GM21529 (cell line): ENCODE measurements at regions not wholly inside any gene's neighbourhood (a gene's known extent, or its start where the extent isn't known, plus 50 kb on each side); places are given as distances from the start of the nearest gene placed in this dataset.
"Not testable (repeated sequence)": the region's sequence is repeated elsewhere in the genome, so short reads cannot be mapped to it uniquely, and the experiment has no call there.

Experiments
- ATAC-seq: cut with Tn5 transposase; IDR thresholded peaks from one replicate; pipeline ENCODE4 v1.9.1; 2021; ENCODE audit not compliant: unreplicated experiment

- no peak for ATAC-seq
Observed at GRCh38 chrX:102784550-102784949, 64.0 kb downstream of the GPRASP3 start.

GRCh38 chrX:102787283-102787682 lies 66.7 kb downstream of the GPRASP3 start:
- ATAC-seq = no peak

- no peak for ATAC-seq
Observed at GRCh38 chrX:102808336-102808735, 87.8 kb downstream of the GPRASP3 start.

- ATAC-seq = not testable (repeated sequence)
Observed at GRCh38 chrX:102818269-102818668, 97.7 kb downstream of the GPRASP3 start.

- no peak for ATAC-seq
Observed at GRCh38 chrX:102832661-102833060, 104.4 kb upstream of the RAB40AL start.

- ATAC-seq = no peak
Observed at GRCh38 chrX:102833136-102833535, 103.9 kb upstream of the RAB40AL start.

DNA sequence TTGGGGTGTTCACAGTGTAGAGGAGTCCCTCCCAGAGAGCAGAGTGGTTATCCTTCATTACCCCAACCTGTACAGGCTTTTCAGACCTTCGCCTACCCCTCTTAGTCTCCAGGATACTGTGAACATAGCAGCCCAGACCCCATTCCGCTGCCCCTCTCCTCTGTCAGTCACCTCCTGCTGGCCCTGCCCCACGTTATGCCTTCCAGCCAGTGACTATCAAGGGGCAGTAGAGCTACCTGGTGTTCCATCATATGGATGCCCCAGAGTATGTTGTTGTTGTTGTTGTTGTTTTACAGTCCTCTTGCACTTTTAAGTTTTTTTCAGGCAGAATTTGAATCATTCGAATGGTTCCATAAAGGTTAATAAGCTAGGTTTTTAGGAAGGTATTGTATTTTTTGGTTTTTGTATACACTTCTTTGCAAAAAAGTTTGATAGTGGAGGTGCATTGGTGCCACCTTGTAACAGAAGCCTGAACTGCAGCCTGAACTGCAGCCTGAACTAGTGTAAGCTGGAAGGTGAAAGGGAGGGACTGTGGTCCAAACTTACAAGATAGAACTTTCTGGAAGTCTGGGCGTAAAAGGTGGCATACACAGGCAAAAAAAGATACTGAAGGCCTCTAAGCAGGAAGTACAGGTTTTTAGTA lies 101.4 kb upstream of the RAB40AL start:
- ATAC-seq = no peak

GRCh38 chrX:102837847-102838246 lies 99.2 kb upstream of the RAB40AL start:
- ATAC-seq = no peak

DNA sequence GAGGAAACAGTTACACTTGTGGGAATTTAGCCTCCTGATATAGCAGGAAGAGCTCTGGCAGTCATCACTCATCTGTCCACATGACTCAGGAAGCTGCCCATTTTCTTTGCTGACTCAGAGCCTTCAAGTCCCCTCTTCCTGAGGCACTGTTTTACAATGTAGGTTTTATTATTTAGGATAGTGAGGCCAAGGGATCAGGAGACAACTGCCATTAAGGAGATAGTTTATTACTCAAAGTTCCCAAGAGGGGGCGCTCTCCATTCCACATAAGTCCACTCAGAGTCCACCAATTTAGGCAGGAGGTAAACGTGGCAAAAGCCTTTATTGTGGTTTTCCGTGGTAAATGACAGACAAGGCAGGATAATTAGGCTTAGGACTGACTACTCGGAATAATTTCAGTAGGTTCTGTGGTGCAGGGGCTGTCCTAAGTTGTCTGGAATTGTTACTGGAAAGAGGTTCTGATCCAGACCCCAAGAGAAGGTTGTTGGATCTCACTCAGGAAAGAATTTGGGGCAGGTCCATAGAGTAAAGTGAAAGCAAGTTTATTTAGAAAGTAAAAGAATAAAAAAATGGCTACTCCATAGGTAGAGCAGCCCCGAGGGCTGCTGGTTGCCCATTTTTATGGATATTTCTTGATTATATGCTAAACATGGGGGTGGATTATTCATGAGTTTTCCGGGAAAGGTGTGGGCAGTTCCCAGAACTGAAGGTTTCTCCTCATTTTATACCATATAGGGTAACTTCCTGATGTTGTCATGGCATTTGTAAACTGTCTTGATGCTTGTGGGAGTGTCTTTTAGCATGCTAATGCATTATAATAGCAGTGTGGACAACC lies 96.0 kb upstream of the RAB40AL start:
- ATAC-seq = no peak

GRCh38 chrX:102841706-102842003 lies 95.4 kb upstream of the RAB40AL start:
- no peak for ATAC-seq

DNA sequence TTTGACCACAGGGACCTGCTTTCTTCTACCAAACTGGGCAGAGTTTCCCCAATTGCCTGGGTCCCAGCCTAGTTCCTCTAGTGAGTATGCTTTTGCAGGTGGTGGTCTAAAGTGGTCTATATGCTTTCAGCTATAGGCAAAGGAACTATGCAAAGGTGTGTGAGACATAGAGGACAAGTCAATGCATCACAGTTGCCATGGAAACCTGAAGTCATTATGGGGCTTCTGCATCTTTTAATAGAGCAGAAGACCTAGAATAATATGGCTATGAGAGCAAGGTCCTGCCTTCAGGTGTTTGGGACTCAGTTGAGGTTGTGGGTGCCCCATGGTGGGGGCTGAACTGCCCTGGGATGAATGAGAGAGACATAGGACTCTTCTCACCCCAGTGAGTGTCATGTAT lies 92.1 kb upstream of the RAB40AL start:
- no peak for ATAC-seq

DNA sequence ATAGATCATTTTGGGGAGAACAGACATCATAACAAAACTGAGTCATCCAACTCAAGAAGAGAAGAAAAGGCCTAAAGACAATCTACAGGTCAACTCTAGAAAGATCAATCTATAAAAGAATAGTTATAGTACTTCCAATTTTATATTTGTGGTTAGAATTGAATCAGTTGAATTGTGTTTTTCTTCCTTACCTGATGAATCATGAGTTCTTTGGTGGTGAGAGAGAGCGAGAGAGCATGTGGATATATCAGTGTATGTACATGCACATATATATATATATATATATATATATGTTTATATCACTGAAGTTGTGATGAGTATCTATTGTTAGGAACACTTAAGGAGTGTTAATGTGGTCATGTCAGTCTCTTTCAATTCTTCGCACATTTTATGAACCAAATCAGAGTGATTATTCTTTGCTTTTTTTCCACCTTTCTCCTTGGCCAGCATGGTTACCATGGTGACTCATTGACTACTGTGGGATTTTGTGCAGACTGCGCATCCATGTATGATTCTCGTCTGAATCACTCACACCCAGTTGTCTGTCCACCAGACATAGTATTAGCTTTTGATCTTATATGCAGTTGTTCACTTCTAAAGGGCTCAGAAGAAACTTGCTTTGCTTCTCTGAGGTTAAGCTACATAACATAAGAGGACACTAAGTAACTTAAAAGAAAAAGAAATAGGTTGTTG lies 90.4 kb upstream of the RAB40AL start:
- no peak for ATAC-seq

DNA sequence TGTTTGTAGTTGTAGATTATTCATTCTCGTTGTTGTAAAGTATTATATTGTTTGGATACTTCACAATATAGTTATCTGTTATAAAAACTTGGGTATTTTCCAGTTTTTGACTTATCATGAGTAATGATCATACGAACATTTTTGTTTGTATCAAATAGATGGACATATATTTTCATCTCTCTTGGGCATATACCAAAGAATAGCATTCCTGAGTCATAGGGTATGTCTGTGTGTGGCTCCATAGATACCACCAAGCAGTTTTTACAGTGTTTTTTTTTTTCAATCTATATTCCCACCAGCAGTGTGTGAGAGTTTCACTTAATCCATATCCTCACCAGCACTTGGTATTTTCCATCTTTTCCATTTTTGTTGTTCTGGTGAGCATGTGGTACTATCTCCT lies 89.7 kb upstream of the RAB40AL start:
- no peak for ATAC-seq

GRCh38 chrX:102849396-102849795 lies 87.7 kb upstream of the RAB40AL start:
- no peak for ATAC-seq

DNA sequence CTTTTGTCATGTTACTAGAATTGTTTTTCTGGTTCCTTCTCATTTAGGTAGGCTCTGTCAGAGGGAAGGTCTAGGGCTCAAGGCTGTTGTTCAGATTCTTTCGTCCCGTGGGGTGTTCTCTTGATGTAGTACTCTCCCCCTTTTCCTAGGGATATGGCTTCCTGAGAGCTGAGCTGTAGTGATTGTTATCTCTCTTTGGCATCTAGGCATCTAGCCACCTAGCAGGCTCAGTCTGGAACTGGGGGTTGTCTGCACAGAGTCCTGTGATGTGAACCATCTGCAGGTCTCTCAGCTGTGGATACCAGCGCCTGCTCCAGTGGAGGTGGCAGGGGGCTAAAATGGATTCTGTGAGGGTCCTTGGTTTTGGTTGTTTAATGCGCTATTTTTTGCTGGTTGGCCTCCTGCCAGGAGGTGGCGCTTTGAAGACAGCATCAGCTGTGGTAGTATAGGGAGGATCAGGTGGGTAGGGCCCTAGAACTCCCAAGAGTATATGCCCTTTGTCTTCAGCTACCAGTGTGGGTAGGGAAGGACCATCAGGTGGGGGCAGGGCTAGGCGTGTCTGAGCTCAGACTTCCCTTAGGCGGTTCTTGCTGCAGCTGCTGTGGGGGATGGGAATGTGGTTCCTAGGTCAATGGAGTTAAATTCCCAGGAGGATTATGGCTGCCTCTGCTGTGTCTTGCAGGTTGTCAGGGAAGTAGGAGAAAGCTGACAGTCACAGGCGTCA lies 78.1 kb upstream of the RAB40AL start:
- ATAC-seq = not testable (repeated sequence)

DNA sequence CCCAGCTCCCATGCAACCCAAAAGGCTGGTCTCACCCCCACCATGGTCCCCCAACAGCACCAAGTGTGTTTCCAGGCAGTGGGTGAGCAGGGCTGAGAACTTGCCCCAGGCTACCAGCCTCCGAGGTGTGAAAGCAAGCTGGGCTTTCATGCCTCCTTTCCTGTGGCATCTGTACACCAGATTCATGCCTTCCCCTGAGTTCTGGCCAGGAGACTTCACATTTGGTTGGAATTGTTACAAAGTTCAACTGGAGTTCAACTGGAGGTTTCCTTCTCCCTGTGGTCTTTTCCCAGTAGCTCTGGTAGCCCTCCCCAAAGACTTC lies 77.6 kb upstream of the RAB40AL start:
- no peak for ATAC-seq

DNA sequence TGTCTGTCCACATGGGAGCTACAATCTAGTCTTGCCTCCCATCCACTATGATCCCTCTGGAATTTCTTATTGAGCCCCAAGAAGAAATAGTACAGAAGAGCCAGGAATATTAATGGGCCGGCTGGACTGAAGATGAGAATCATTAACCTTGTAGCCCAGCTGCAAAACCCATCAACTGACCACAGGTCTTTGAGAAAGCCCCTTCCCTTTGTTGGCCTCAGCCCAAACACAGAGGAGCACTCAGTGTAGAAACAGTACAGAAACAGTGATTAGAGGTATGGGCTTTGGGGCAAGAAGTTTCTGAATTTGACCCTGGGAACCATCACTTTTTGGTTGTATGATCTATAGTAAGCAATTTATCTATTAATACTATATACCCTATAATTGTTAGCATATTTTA lies 76.8 kb upstream of the RAB40AL start:
- ATAC-seq = no peak

GRCh38 chrX:102863735-102864134 lies 73.3 kb upstream of the RAB40AL start:
- peak; percentile 100 for ATAC-seq

GRCh38 chrX:102866981-102867656 lies 70.0 kb upstream of the RAB40AL start:
- ATAC-seq = no peak

DNA sequence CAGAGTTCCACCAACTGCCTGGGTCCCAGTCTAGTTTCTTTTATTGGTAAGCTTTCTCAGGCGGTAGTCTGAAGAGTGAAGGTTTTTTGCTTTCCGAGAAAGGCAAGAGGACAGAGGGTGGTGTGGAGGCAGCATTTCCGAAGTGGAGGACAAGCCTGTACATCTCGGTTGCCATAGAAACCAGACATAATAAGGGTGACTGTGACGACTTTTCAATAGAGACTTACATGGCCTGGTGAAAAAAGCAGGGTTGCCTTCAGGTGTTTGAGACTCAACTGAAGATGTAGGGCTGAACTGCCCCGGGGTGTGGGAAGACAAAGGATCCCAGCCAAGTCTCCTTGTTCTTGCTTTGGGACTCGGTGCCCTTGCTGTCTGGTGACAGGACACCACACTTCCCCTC lies 53.6 kb upstream of the RAB40AL start:
- no peak for ATAC-seq
